GM19025 (cell line): ENCODE measurements at regions not wholly inside any gene's neighbourhood (a gene's known extent, or its start where the extent isn't known, plus 50 kb on each side); places are given as distances from the start of the nearest gene placed in this dataset.

Experiments
- ATAC-seq: cut with Tn5 transposase; IDR thresholded peaks from one replicate; pipeline ENCODE4 v1.9.1; 2021; ENCODE audit warnings: mild to moderate bottlenecking, low read depth, moderate library complexity; ENCODE audit not compliant: unreplicated experiment

DNA sequence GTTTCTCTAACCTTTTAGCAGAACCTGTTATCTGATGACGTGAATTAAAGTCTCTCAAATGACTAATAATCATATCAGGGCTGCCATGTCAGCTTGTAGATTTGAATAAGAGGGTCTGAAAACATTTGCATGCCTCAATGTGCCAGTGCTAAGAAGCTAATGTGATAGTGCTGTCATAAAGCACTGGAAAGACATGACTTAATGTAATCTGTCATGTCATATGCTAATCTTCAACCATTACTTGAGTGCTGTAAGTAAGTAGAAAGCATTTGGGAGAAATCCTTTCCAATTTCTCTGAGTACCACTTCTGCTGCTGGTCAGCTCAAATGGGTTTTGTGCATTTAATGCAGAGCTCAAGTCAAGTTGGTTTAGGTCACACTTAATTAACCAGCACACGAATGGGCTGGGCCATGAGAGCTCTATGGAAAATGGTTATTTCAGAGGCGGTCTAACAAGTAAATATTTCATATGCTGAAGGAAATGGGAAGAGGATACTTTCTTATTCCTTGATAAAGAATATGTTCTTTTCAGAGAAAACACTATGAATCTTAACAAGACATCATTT is 609.2 kb downstream of the LMO4 start:
- no peak for ATAC-seq

DNA sequence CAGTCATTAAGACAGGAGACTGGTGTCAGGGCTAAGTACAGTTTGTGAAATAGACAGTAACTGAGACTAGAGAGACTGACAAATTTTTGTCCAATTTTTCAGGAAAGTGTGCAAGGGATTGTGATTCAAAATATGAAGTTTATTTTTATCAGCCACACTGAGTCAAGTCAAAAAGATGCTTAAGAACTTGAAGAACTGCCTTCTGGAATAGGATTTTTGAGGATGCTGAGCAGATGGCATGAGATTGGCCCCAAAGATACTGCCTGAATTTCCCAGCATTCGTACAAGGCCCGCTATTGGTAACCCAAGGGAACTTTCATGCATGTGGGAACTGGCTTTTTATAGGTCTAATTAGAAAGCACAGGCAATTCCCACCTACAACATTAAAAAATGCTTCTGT is 610.0 kb downstream of the LMO4 start:
- ATAC-seq, result no peak

DNA sequence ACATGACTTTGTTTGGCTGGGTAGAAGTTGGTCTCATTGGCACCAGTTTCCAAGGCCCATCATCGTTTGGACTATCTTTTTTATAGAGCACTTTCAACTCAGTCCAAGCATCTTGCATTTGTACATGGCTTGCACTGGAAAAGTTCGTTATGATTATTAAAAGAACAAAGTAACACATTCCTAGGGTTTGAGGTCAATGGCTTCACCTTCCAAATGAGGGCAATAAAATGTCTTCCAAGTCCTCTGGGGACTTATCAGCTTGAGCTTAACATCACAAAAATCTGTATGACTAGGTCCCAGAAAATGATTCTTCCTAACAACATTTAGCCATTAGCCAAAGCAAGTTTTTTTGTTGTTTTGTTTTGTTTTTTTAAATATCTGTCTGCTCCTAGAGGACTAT is 610.8 kb downstream of the LMO4 start:
- ATAC-seq, result no peak

DNA sequence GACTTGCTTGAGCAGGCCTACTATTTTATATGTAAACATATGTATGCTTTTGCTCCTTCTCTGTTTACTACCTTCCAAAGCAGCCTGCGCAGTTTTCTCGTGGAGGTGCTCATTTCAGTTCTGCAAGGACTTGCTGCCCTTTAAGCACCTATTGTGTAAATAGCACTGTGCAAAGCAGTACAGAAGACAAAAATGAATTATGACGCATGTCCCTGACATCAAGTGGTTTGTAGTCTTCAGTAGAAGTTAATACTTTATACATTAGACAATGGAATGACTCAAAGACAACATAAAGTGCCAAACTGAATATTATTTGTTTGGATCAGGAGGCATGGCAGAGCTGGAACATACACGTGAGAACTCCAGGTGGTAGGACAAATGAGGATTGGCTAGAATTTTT is 611.7 kb downstream of the LMO4 start:
- no peak for ATAC-seq

DNA sequence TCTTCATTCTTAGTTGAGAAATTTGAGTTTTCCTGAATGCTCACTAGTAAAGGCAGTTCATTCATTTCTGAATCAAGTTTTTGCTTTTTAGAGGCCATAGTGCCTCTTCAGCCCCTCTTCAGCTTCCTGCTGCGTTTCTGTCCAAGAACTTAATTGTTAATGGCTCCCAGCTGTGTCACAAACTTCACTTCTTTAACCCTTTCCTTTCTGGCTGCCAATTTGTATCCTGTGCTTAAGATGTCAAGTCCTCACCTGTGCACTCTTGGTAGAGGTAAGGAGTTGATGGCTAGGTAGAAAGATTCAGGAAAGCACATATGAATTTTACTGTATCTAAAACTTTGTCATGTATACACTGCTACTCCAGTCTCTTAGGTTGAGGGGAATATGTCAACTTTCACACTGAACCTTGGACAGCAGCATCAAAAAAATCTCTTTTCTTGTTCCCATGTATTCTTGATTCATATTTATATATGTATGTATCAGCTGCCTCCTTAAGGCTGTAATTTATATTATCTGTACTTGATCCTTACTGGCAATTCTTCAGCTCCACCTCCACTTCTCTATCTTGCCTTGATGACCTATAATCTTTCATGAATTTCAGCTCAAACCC is 612.8 kb downstream of the LMO4 start:
- ATAC-seq, result no peak

DNA sequence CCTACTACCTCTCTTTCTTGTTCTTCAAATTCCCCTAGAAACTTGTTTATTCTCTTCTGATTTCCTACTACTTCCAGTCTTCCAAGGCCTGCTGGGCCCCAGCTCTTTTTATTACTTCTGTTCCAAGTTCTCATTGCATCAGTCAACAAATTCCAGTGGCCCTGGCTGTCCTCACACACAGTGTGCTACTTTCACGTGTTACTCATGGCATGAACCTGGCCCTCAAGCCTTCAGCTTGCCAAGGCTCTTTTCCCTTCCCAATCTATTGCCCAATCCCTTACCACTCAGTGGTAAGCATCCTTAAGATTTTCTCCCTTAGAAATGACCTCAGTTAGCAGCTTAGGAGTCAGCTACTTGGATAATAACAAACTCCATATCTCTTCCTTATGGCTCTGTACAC is 613.5 kb downstream of the LMO4 start:
- ATAC-seq, result no peak

DNA sequence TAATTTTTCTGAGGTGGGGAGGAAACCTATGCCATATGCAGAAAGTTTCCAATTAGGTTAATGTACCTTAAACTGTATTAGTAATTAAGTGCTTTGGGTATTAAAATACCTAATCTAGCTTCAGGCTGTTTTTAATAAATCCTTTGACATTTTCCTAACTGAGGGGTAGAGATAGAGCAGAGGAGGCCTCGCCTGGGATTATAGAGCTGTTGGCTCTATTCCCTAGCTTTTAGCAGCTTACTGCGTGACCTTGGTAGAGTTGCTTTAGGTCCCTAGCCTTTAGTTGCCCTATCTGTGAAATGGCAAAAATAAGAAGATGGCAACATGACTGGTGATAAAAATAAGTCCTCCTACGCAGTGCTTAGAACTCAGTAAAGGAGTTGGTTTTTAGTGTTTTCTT is 621.0 kb downstream of the LMO4 start:
- ATAC-seq, result no peak

DNA sequence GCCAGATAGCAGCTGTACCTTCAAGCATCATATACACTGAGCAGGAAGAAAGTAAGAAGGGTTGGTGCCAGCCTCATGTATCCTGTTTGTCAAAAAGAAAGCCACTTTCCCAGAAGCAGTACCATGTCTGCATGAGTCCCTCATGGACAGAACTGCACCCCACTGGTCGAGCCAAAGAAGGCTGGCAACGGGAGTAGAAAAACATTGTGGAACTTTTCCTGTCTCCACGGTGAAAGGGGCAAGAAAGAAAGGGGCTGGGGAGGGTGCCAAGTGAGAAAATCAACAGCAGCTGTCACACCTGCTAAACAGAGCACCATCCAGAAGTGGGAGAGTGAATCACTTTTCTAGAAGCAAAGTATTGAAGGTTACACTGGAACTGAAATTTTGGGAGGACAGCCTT is 621.7 kb downstream of the LMO4 start:
- no peak for ATAC-seq

DNA sequence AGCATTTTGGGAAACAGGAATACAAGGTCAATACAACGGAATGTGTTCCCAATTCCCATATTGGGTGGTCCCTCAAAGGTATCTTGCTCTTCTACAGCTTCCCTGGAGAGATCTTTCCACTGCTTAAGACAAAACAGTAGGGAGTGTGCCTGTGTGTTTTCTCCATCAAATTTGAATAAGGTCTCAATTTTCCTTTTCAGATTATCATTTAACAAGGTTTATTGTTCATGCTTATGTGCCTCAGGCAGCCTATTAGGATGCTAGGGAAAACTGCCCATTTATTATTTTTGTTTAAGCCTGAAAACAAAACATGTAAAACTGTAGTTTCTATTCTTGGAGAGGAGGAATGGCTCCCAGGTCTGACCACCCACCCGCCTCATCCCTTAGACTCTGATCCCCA is 622.7 kb downstream of the LMO4 start:
- ATAC-seq, result no peak

DNA sequence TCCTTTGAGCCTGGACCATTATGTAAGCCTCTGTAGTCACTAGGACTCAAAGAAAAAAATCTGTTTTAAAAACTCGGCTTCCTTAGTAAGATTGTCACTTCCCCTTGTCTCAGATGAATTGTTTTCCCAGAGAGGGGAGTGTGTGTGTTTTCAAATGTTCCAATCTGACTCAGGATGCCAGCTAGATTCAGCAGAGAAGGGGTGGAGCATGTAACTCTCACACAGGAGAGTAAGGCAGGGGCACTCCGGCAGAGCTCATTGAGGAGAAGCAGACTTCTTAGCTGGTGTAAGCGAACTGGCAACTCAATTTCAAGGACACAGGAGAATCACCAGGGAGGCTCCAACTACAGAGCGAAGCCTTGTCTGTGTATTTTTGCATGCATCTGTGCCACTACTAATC is 623.2 kb downstream of the LMO4 start:
- no peak for ATAC-seq

DNA sequence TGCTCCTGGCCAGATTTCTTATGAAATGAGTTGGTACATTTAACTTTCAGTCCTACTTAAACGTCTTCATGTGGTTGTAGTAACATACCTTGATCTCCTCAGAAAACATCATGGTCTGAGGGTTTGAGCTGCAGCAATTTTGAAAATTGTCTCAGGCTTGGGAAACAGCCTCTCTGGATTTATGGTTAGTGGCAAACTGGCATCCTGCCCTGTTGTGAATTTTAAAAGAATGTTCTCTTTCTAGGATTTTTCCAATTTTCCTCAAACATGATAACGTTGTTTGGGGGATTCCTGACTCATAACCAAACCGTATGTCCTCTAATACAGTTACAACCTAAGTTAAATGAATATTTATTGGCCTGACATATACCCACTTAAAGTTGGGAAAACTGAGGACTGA is 624.4 kb downstream of the LMO4 start:
- no peak for ATAC-seq

DNA sequence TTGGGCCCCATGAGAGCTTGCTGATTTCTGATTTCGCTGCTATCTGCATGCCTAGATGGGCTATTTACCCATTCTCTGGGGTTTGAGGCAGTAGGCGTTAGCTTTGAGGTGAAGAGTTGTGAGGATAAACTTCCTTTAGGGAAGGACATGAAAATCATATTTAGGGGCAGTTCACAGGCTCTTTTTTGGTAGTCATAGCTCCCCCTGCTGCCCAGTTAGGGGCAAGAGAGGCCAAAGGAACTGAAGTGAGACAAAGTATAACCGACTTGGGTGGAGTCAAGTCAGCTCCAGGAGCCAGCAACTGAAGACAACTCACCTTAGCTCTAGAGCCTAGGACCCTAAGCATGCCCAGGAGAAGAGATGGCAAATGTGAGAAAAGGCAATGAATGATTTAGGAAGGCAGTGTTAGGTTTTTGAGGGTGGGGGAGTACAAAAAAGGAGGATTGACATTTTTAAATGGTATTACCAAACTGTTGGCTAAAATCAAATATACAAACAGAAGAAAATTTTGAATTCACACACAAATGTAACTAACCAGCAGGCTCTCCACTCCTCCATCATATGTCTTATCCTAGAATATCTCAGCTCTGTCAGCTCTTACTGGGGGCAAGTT is 625.2 kb downstream of the LMO4 start:
- ATAC-seq, result peak; percentile 85

DNA sequence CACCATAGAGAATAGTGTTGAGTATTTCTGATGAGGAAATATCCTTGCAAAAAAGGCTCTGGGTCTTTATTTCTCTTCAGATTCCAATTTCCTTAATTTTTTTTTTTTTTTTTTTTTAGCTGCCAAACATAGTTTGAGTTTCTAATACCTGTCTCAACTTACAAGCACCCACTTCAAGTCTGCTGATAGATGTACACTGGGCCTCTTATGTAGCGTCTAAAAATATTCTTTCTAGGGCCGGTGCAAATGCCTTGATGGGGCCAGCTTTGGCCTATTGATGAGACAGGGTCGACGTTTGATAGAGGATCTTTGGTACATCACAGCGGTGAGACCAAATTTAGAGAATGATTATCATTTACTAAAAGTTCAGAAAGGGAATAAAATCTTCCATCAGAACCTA is 626.4 kb downstream of the LMO4 start:
- no peak for ATAC-seq

DNA sequence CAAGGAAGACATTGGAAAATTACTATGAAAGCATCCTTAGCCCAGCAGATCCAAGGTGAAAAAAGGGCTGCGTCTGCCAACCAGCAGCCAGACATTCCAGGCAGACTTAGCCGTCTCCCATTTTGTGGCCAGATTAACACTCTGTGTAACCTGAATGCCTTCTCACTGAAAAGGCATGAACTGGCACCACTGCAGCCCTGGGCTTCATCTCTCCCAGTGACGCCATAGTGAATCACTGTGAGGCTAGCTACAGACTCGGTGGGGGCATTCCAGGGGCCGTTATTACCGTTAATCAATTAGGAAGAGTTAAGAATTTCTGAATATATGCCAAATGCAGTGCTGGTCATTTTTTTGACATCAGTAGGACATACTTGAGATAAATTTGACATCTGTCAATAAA is 627.4 kb downstream of the LMO4 start:
- no peak for ATAC-seq

DNA sequence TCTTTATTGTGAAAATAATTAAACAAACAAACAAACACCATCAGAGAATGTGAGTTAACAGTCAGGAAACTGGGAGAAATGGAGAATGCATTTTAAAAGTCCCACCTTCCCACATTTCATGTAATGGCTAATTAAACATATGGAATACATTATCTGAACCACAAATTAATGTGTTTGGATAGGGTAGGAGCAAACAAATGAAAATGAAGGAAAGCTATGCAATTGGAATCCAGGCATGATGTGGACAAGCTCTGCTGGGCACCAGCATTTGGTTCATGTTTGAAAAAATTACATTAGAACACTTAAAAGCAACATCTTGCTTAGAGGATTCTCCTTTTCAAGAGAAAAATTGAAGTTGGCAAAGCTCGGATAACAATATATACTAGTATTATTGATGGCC is 628.1 kb downstream of the LMO4 start:
- no peak for ATAC-seq

DNA sequence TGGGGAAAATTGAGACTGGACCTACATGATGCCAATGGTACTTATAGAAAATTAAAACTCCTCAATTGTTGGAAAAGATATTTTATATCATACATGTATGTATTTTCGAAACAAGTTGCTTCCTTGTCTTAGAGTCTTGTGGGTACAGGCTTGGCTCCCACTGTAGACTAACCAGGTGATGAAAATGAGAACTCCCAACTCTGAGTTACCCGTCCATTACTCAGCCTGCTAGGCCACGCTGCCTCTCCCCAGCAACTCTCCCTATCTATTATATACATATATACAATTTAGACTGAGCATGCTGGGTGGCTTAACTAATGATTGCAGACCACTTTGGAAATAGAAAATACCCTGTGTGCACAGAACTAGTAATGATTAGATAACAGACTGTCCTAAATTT is 628.7 kb downstream of the LMO4 start:
- ATAC-seq, result no peak

DNA sequence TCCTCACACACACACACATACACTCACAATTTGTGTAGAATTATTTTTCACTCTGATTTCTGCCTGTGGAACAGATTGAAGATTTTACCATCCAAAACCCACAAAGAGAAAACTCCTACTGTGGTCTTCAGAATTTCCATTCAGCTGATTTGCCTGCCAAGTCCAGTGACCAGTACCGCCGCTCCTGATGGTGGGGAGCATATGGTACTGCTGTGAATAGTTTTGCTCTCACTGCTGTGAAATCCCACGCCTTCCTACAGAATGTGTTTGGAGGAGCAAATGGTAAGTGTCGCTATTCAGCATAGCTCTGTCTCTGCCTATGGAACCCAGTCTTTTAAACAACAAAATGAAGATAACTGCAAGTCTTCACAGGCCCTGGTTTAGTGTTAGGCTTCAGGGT is 629.5 kb downstream of the LMO4 start:
- no peak for ATAC-seq

DNA sequence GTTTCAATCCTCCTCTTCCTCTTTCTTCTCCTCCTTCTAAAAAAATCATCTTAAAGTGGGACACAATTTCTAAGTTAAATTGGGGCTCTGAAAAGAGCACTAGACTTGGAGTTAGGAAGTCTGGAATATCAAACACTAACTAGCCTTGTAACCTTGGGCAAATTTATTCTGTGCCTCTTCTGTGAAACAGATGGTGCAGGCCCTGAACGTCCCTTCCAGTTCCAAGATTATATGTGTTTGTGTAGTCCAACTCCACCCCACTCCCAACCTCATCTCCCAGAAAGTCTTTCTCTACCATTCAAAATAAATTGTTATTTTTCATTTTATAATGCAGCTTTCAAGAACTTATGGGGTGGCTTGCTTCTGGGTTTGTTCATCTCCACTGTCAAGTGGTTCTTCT is 630.0 kb downstream of the LMO4 start:
- ATAC-seq, result no peak

DNA sequence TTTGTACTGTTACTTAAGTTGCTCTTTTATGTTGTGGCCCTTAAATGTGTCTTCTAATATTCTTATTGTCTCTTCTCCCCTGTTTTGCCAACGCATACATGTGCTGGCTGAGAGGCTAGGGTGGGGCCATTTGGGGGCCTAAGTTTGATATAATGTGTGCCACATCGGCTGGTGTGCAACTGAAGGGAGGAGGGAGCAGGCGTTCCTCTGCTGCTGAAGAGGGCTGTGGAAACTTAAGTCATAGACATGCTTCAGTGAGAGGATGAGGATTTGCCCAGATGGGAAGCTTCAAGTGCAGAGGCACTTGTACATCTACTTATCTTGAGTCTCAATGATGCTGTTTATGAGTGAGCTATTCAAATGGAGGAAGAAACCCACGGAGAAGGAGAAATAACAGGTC is 630.6 kb downstream of the LMO4 start:
- ATAC-seq, result no peak

DNA sequence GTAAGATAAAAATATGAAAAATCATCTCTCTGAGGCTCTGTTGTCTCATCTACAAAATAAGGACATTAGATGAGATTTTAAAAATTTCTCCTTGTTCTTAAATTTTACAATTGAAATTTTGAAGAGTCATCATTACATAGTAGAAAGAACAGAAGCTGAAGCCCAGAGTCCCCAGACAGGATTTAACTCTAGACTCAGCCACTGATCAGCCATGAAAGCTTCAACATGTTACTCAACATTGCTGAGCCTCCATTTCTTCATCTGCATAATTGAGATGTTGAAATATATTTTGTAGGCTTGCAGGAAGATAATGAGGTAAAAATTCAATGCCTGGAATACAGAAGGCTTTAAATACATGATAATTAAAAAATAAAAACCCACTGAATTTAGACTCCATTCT is 633.3 kb downstream of the LMO4 start:
- no peak for ATAC-seq

DNA sequence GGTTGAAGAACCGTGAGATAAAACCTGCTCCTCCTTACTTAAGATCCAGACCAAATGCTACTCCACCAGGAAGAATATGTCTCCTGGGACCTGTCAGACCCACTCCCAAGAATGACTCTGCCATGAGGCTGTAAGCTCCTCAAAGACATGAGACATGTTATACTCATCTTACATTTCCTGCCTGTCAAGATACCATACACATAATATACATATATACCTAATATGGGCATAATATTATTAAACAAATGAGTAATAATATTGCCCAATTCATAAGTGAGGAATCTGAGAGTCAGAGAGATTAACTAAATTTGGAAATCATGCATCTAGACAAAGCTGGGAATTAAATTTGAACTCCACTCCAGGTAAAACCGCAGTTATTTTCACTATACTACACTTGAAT is 634.9 kb downstream of the LMO4 start:
- no peak for ATAC-seq

DNA sequence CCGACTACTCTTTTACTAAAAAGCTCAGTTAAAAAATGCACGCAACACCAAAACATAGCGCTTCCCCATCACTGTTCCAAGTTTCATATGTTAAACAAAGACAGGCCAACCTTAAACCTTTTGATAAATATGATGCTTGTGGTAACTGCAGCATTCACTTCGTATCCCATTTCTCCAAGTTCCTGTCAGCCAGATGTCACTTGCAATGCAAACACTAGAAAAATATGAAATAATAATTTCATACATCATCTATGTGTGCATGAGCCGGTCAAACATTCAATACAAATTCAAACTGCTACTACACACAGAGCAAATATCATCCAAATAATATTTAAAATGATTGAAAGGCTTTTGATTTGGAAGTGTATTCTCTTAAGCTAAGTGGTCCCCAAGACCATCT is 636.5 kb downstream of the LMO4 start:
- ATAC-seq, result no peak
